Skeletal muscle satellite cell (primary cell): ENCODE measurements at regions not wholly inside any gene's neighbourhood (a gene's known extent, or its start where the extent isn't known, plus 50 kb on each side); places are given as distances from the start of the nearest gene placed in this dataset.

Experiments used
- H3K27me3 ChIP-seq: 2 replicates; pipeline ENCODE4 v1.7.0; 2013; ENCODE audit warnings: low read length; ENCODE audit not compliant: control insufficient read depth, insufficient read depth
- H3K36me3 ChIP-seq: 2 replicates; pipeline ENCODE4 v1.7.0; 2013; ENCODE audit warnings: mild to moderate bottlenecking, control low read depth, low read length; ENCODE audit not compliant: insufficient read depth
- H3K4me1 ChIP-seq: 2 replicates; pipeline ENCODE4 v1.7.0; 2013; ENCODE audit warnings: low read length; ENCODE audit not compliant: control insufficient read depth, insufficient read depth
- H3K4me2 ChIP-seq: 2 replicates; pipeline ENCODE4 v1.7.0; 2013; ENCODE audit warnings: mild to moderate bottlenecking, low read length
- H3K4me3 ChIP-seq: 2 replicates; pipeline ENCODE4 v1.7.0; 2013; ENCODE audit warnings: low read length
- H3K9ac ChIP-seq: 2 replicates; pipeline ENCODE4 v1.7.0; 2013; ENCODE audit warnings: mild to moderate bottlenecking, low read depth, low read length, moderate library complexity
- H3K9me3 ChIP-seq: replicated peaks from 2 replicates; pipeline ENCODE4 v1.7.0; 2013; ENCODE audit warnings: mild to moderate bottlenecking, control low read depth, low read length

DNA sequence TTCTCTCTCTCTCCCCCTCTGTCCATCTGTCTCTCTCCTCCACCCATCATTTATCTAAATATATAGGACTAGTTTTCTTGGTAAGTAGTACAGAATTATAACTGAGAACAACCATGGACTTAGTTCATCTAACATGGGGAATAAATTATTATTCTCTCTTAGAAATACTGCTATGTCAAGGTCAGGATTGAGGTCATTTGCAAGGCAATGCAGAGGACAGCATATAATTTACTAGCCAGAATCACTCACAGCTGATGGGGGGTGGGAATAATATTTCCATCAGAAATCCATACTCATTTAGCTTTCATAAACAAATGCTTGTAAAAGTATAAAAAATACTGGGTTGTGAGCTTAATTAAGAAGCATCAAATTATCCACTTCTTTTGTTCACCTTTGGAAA, 553.9 kb upstream of the POU3F2 start:
- no peak overlapping the region for H3K4me3 ChIP-seq
- H3K9ac ChIP-seq, result no peak overlapping the region
- H3K27me3 ChIP-seq, result no peaks in the 10 kb centered on the region
- no peaks in the 10 kb centered on the region for H3K36me3 ChIP-seq
- H3K4me1 ChIP-seq, result no peaks in the 10 kb centered on the region
- H3K9me3 ChIP-seq, result no peaks in the 10 kb centered on the region
- no peak overlapping the region for H3K4me2 ChIP-seq

DNA sequence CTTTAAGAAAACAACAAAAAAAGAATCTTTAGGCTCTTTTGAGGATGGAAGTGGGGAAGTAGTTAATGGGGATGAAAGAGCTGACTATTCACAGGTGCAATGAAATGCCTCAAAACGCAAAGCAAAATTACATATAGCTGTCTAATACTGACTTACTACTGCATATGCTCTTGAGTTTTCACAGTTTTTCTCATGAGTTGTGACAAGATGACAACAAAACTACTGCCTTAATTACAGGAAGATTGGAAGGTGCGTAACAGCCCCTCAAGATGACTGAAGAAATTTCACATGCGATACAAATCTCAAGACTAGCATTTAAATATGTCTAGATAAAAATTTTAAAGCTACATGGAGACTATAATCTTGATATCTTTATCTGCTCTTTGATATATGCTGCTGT, 547.8 kb upstream of the POU3F2 start:
- H3K4me3 ChIP-seq, result no peak overlapping the region
- H3K36me3 ChIP-seq, result no peaks in the 10 kb centered on the region
- H3K4me1 ChIP-seq, result no peaks in the 10 kb centered on the region
- no peaks in the 10 kb centered on the region for H3K9me3 ChIP-seq
- no peak overlapping the region for H3K9ac ChIP-seq
- no peaks in the 10 kb centered on the region for H3K27me3 ChIP-seq
- no peak overlapping the region for H3K4me2 ChIP-seq

GRCh38 chr6:98287876-98288275, 546.5 kb upstream of the POU3F2 start:
- H3K4me1 ChIP-seq, result no peaks in the 10 kb centered on the region
- no peak overlapping the region for H3K9ac ChIP-seq
- H3K4me3 ChIP-seq, result no peak overlapping the region
- no peaks in the 10 kb centered on the region for H3K36me3 ChIP-seq
- no peaks in the 10 kb centered on the region for H3K9me3 ChIP-seq
- no peaks in the 10 kb centered on the region for H3K27me3 ChIP-seq
- no peak overlapping the region for H3K4me2 ChIP-seq

DNA sequence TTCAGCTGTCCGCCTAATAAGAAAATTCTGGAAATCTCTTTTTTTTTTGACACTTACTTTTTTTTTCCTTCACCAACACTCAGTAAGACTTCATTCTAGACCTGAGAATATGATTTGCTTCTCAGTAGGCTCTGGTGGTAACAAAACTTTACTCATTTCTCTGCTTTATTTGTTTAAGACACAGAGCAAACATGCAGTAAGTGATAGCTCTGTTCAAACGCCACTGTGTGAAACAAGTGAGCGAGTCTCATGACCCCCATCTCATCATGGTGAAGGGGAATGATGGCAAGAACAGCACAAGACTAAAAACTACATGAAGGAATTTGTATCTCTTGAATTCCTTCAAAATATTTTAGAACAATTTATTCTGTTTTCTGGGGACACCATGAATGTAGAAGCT, 541.6 kb upstream of the POU3F2 start:
- no peak overlapping the region for H3K4me3 ChIP-seq
- H3K36me3 ChIP-seq, result no peaks in the 10 kb centered on the region
- H3K9me3 ChIP-seq, result no peaks in the 10 kb centered on the region
- H3K4me2 ChIP-seq, result no peak overlapping the region
- H3K4me1 ChIP-seq, result no peaks in the 10 kb centered on the region
- H3K27me3 ChIP-seq, result no peaks in the 10 kb centered on the region
- no peak overlapping the region for H3K9ac ChIP-seq

GRCh38 chr6:98295515-98296175, 538.7 kb upstream of the POU3F2 start:
- Histone ChIP-seq H3K9ac (no peak overlapping the region), H3K27me3 (no peaks in the 10 kb centered on the region), H3K4me1 (no peaks in the 10 kb centered on the region), H3K4me2 (no peak overlapping the region), H3K9me3 (no peaks in the 10 kb centered on the region), H3K4me3 (no peak overlapping the region), H3K36me3 (no peaks in the 10 kb centered on the region)

DNA sequence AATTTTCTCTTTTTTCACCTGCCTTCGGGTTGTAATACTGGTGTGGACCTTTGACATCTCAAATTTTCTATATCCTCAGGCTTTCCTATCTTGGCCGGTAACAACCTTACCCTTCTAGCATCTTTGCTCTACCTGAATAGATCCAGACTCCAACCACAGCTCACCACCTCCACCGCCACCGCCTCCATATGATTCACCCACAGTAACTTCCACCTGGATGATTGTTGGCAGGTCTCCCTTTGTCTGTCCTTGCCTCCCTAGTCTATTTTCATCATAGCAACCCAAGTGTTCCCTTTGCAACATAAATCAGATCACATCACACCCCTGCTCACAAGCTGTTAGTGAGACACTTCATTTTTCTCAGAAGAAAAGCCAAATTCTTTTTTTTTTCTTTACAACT, 525.8 kb upstream of the POU3F2 start:
- Histone ChIP-seq H3K9me3 (no peaks in the 10 kb centered on the region), H3K4me1 (no peaks in the 10 kb centered on the region), H3K27me3 (no peaks in the 10 kb centered on the region), H3K9ac (no peak overlapping the region), H3K4me3 (no peak overlapping the region), H3K36me3 (no peaks in the 10 kb centered on the region), H3K4me2 (no peak overlapping the region)

GRCh38 chr6:98310443-98310842, 523.9 kb upstream of the POU3F2 start:
- Histone ChIP-seq H3K9me3 (no peaks in the 10 kb centered on the region), H3K36me3 (no peaks in the 10 kb centered on the region), H3K4me1 (no peaks in the 10 kb centered on the region)

GRCh38 chr6:98323605-98324004, 510.8 kb upstream of the POU3F2 start:
- no peak overlapping the region for H3K4me2 ChIP-seq
- no peaks in the 10 kb centered on the region for H3K36me3 ChIP-seq
- H3K4me1 ChIP-seq, result no peaks in the 10 kb centered on the region
- no peak overlapping the region for H3K4me3 ChIP-seq
- no peak overlapping the region for H3K9ac ChIP-seq
- no peaks in the 10 kb centered on the region for H3K27me3 ChIP-seq
- H3K9me3 ChIP-seq, result no peaks in the 10 kb centered on the region

More at GRCh38 chr6:98310443-98310842, 523.9 kb upstream of the POU3F2 start:
- Histone ChIP-seq H3K27me3 (no peaks in the 10 kb centered on the region), H3K4me2 (no peak overlapping the region), H3K9ac (no peak overlapping the region), H3K4me3 (no peak overlapping the region)

- H3K4me2 ChIP-seq, result no peak overlapping the region
- H3K9ac ChIP-seq, result no peak overlapping the region
- H3K27me3 ChIP-seq, result no peaks in the 10 kb centered on the region
These were observed 509.9 kb upstream of the POU3F2 start for GRCh38 chr6:98324446-98324845.

DNA sequence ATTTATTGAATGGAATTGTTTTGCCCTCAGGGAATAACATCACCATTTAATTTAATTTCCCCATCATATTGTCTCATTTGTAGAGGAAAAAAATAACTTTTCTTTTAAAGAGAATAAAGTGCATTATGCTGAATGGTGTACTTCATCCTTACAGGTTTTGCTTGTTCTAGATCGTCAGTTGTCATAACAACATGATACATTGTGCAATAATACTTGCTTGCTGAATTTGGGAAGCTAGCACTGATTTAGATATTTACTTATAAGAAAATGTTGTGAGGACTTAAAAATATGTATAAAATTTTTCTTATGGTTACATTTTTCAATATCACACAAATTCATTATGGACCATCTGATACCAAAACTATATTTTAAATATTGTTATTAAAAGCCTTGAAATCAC, 509.0 kb upstream of the POU3F2 start:
- Histone ChIP-seq H3K4me3 (no peak overlapping the region), H3K4me1 (no peaks in the 10 kb centered on the region), H3K36me3 (no peaks in the 10 kb centered on the region), H3K27me3 (no peaks in the 10 kb centered on the region), H3K9ac (no peak overlapping the region), H3K4me2 (no peak overlapping the region), H3K9me3 (no peaks in the 10 kb centered on the region)

More at GRCh38 chr6:98324446-98324845, 509.9 kb upstream of the POU3F2 start:
- no peaks in the 10 kb centered on the region for H3K4me1 ChIP-seq
- H3K4me3 ChIP-seq, result no peak overlapping the region
- no peaks in the 10 kb centered on the region for H3K9me3 ChIP-seq
- no peaks in the 10 kb centered on the region for H3K36me3 ChIP-seq

DNA sequence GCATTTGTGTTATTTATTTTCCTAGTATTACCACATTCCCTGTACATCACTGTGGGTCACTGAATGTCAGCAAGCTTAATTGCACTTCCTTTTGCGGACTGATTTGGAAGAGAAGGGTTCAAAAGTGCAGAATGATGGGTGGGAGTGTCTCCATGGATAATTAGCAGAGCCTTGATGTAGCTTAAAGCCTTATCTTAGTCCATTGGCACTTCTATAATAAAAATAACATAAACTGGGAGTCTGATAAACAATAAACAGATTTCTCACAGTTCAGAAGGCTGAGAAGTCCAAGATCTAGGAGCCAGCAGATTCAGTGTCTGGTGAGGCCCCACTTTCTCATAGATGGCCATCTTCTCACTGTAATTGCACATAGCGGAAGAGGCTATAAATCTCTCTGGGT, 501.1 kb upstream of the POU3F2 start:
- no peaks in the 10 kb centered on the region for H3K27me3 ChIP-seq
- no peak overlapping the region for H3K9ac ChIP-seq
- H3K36me3 ChIP-seq, result no peaks in the 10 kb centered on the region
- H3K9me3 ChIP-seq, result no peaks in the 10 kb centered on the region
- H3K4me3 ChIP-seq, result no peak overlapping the region
- no peak overlapping the region for H3K4me2 ChIP-seq
- no peaks in the 10 kb centered on the region for H3K4me1 ChIP-seq

GRCh38 chr6:98335594-98335993, 498.8 kb upstream of the POU3F2 start:
- no peaks in the 10 kb centered on the region for H3K36me3 ChIP-seq
- H3K9ac ChIP-seq, result no peak overlapping the region
- H3K9me3 ChIP-seq, result no peaks in the 10 kb centered on the region
- no peak overlapping the region for H3K4me2 ChIP-seq
- no peak overlapping the region for H3K4me3 ChIP-seq
- H3K4me1 ChIP-seq, result no peaks in the 10 kb centered on the region
- H3K27me3 ChIP-seq, result no peaks in the 10 kb centered on the region
